A673 (cell line): ENCODE measurements at regions not wholly inside any gene's neighbourhood (a gene's known extent, or its start where the extent isn't known, plus 50 kb on each side); places are given as distances from the start of the nearest gene placed in this dataset.

Experiments used
- BruUV-seq: library from RNA; stranded (reverse); fragments of 400-500 nt; replicated peaks from 2 replicates; lab custom pipeline; 2021; lab: Mats Ljungman, UMichigan
- CTCF ChIA-PET: fragments of 300-600 bp; sonication (Branson Sonifier 250); formaldehyde crosslinking; loops from one replicate; lab custom pipeline; 2022; ENCODE audit warnings: antibody characterized with exemption; lab: Charles Lee
- POLR2A ChIA-PET: fragments of 300-600 bp; sonication (Branson Sonifier 250); formaldehyde crosslinking; loops from one replicate; lab custom pipeline; 2022; ENCODE audit warnings: antibody characterized with exemption; ENCODE audit not compliant: low non-redundant PET; lab: Charles Lee
- DNase-seq: peaks from one replicate; pipeline ENCODE4 v3.0.0-alpha.2; 2015; ENCODE audit warnings: low spot score
- H3K27ac ChIP-seq: fragments of 200-600 bp; sonication (generic); 2 replicates; pipeline ENCODE4 v1.5.1; 2016; ENCODE audit warnings: mixed run types, low read depth, mild to moderate bottlenecking, mixed read lengths, antibody characterized with exemption, low read length; ENCODE audit not compliant: poor library complexity, severe bottlenecking
- H3K27me3 ChIP-seq: fragments of 200-600 bp; sonication (generic); replicated peaks from 2 replicates; pipeline ENCODE4 v1.6.1; 2017; ENCODE audit warnings: mixed run types, low read depth, mild to moderate bottlenecking, mixed read lengths, antibody characterized with exemption, low read length; ENCODE audit not compliant: insufficient read depth, poor library complexity
- H3K36me3 ChIP-seq: fragments of 200-600 bp; sonication (generic); 2 replicates; pipeline ENCODE4 v1.6.1; 2016; ENCODE audit warnings: mixed run types, mild to moderate bottlenecking, mixed read lengths, antibody characterized with exemption, low read length; ENCODE audit not compliant: insufficient read depth, poor library complexity, severe bottlenecking
- H3K4me1 ChIP-seq: fragments of 200-600 bp; sonication (generic); 2 replicates; pipeline ENCODE4 v1.6.1; 2017; ENCODE audit warnings: mixed run types, mild to moderate bottlenecking, mixed read lengths, antibody characterized with exemption, low read length; ENCODE audit not compliant: insufficient read depth, poor library complexity, severe bottlenecking
- H3K4me3 ChIP-seq: fragments of 200-600 bp; sonication (generic); 2 replicates; pipeline ENCODE4 v1.5.1; 2016; ENCODE audit warnings: low read depth, mixed run types, mild to moderate bottlenecking, mixed read lengths, low read length; ENCODE audit not compliant: poor library complexity, severe bottlenecking
- H3K9me3 ChIP-seq: fragments of 200-600 bp; sonication (generic); 2 replicates; pipeline ENCODE4 v1.6.1; 2016; ENCODE audit warnings: mixed run types, low read depth, mild to moderate bottlenecking, mixed read lengths, antibody characterized with exemption, low read length; ENCODE audit not compliant: poor library complexity, severe bottlenecking
- CTCF ChIP-seq: fragments of 300-800, 200-600 bp; sonication (generic); conservative IDR thresholded peaks from 2 replicates; pipeline ENCODE4 v1.5.1; 2017; ENCODE audit warnings: low read depth, mild to moderate bottlenecking, antibody characterized with exemption, low read length, moderate library complexity, mixed read lengths
- EZH2 ChIP-seq: fragments of 200-600 bp; sonication (generic); IDR thresholded peaks from 2 replicates; pipeline ENCODE4 v1.6.1; 2017; ENCODE audit warnings: borderline replicate concordance, low read depth, mild to moderate bottlenecking, mixed read lengths, antibody characterized with exemption, low read length; ENCODE audit not compliant: poor library complexity, severe bottlenecking
- intact Hi-C: fragments of 100-400 bp; cut with micrococcal nuclease; formaldehyde crosslinking; loops from one replicate; pipeline ENCODE4 v1.10.0; 2022; ENCODE audit not compliant: unreplicated experiment

- BruUV-seq, result no TSS peak
- DNase-seq, result no peak
- no peak for TF ChIP-seq EZH2
- intact Hi-C loops, result no loop called here
- H3K9me3 ChIP-seq, result no peaks in the 10 kb centered on the region
- H3K27me3 ChIP-seq, result no peaks in the 10 kb centered on the region
- no peak overlapping the region for H3K4me3 ChIP-seq
- CTCF ChIA-PET, result no interaction called here
- POLR2A ChIA-PET, result no interaction called here
- no peak overlapping the region for H3K27ac ChIP-seq
- H3K4me1 ChIP-seq, result no peaks in the 10 kb centered on the region
- H3K36me3 ChIP-seq, result no peaks in the 10 kb centered on the region
These were observed 266.0 kb downstream of the DTHD1 start for GRCh38 chr4:36547383-36547782.

DNA sequence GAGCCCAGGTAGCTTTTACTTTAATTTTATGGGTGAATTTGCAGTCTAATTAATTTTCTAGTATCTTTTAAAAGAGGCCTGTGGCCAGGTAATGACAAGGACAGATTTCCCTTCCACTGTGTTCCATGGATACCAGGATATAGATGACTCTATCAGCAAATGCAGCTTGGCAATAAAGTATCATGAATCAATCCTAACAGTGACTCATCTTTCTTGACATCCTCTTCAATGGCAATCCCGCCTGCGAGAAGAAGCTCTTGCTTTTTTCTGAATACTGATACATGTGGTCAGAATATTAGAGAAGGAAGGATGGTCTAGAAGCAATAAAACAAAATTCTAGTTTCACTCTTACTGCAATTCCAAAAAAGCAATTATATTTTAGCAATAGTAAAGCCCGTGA lies 267.8 kb downstream of the DTHD1 start:
- Histone ChIP-seq H3K9me3 (no peaks in the 10 kb centered on the region), H3K27ac (no peak overlapping the region), H3K36me3 (no peaks in the 10 kb centered on the region), H3K4me1 (no peaks in the 10 kb centered on the region), H3K27me3 (no peaks in the 10 kb centered on the region), H3K4me3 (no peak overlapping the region)
- POLR2A ChIA-PET, result no interaction called here
- BruUV-seq, result no TSS peak
- TF ChIP-seq EZH2 (no peak), CTCF (no peak)
- DNase-seq, result no peak
- CTCF ChIA-PET, result no interaction called here
- intact Hi-C loops, result no loop called here

GRCh38 chr4:36549992-36550391 lies 268.6 kb downstream of the DTHD1 start:
- Histone ChIP-seq H3K4me1 (no peaks in the 10 kb centered on the region), H3K9me3 (no peaks in the 10 kb centered on the region), H3K27ac (no peak overlapping the region), H3K36me3 (no peaks in the 10 kb centered on the region), H3K27me3 (no peaks in the 10 kb centered on the region), H3K4me3 (no peak overlapping the region)
- intact Hi-C loops, result no loop called here
- BruUV-seq, result no TSS peak
- CTCF ChIA-PET, result no interaction called here
- TF ChIP-seq EZH2, result no peak
- TF ChIP-seq CTCF, result no peak
- POLR2A ChIA-PET, result no interaction called here
- DNase-seq, result no peak

DNA sequence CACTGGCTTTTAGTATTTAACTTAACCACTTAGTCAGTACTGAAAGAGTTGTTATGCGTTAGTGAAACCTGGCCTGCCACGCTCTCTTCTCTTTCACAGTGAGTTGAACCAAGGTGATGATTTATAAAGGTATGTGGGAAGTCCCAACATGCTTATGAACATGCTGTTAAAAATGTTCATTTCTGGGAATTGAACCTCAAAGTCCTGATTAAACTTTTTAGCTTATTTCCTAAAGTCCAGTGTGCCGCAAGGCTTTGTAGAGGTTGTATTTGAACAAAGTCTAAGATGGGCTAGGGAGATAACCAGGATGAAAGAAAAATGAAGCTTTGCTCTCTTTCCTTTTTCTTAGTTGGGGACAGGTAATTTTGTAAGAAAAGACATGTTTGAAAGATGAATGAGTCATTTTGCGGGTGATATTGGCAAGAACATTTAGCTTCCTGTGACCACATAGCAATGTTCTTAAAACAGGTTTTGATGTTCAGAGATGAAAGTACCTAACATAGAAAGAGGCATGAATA lies 270.3 kb downstream of the DTHD1 start:
- no peaks in the 10 kb centered on the region for H3K4me1 ChIP-seq
- CTCF ChIA-PET, result no interaction called here
- no peak overlapping the region for H3K4me3 ChIP-seq

More for the DNA sequence above, 270.3 kb downstream of the DTHD1 start:
- Histone ChIP-seq H3K9me3 (no peaks in the 10 kb centered on the region), H3K27ac (no peak overlapping the region), H3K27me3 (no peaks in the 10 kb centered on the region), H3K36me3 (no peaks in the 10 kb centered on the region)
- POLR2A ChIA-PET, result no interaction called here
- no peak for DNase-seq
- intact Hi-C loops, result no loop called here
- no TSS peak for BruUV-seq
- no peak for TF ChIP-seq CTCF
- TF ChIP-seq EZH2, result no peak
